Hepatocyte (in vitro differentiated cells): ENCODE measurements at regions not wholly inside any gene's neighbourhood (a gene's known extent, or its start where the extent isn't known, plus 50 kb on each side); places are given as distances from the start of the nearest gene placed in this dataset.

Source experiments
- CTCF ChIP-seq: fragments of 200-600 bp; sonication (generic); IDR thresholded peaks from 2 replicates; pipeline ENCODE4 v1.5.1; 2016; ENCODE audit warnings: antibody characterized with exemption, mild to moderate bottlenecking; ENCODE audit not compliant: poor library complexity
- EZH2 ChIP-seq: fragments of 200-600 bp; sonication (generic); IDR thresholded peaks from 2 replicates; pipeline ENCODE4 v1.6.1; 2016; ENCODE audit warnings: antibody characterized with exemption, mild to moderate bottlenecking, borderline replicate concordance
- EZH2phosphoT487 ChIP-seq: fragments of 200-600 bp; sonication (generic); IDR thresholded peaks from one replicate; pipeline ENCODE4 v1.6.1; 2018; ENCODE audit warnings: antibody characterized with exemption, mild to moderate bottlenecking, low read depth, moderate library complexity; ENCODE audit not compliant: unreplicated experiment, severe bottlenecking

- TF ChIP-seq CTCF = no peak
- no peak for TF ChIP-seq EZH2
- TF ChIP-seq EZH2phosphoT487 = no peak
Observed at GRCh38 chr1:192927496-192927895, 118.7 kb downstream of the RGS2 start.
